ENCODE measurements at regions not wholly inside any gene's neighbourhood (a gene's known extent, or its start where the extent isn't known, plus 50 kb on each side); places are given as distances from the start of the nearest gene placed in this dataset.

- TF ChIP-seq CTCF (IDR thresholded peaks at IDR 0.05; ENCODE audit: low read depth, low read length, poor library complexity, severe bottlenecking) (no peak), EZH2phosphoT487 (IDR thresholded peaks at IDR 0.05; ENCODE audit: borderline replicate concordance, low read length) (no peak)
Measured at GRCh38 chrX:123080065-123080464, 104.0 kb upstream of the GRIA3 start.
